Upper lobe of left lung (tissue), 4 donors: ENCODE measurements at regions not wholly inside any gene's neighbourhood (a gene's known extent, or its start where the extent isn't known, plus 50 kb on each side); places are given as distances from the start of the nearest gene placed in this dataset.

ENCODE experiments used
- EP300 ChIP-seq, 4 donors: sonication (generic); formaldehyde crosslinking; IDR thresholded peaks; one replicate each; pipeline ENCODE4 v1.5.1; 2017; ENCODE audit warnings: antibody characterized with exemption in 4 of 4, control low read depth in 2 of 4
- POLR2A ChIP-seq, 4 donors: fragments of 450-650 bp; IDR thresholded peaks; one replicate each; pipeline ENCODE4 v1.5.1; 2016 to 2017; ENCODE audit warnings: antibody characterized with exemption in 4 of 4, mild to moderate bottlenecking in 2 of 4
- POLR2AphosphoS5 ChIP-seq, 2 donors: sonication (generic); formaldehyde crosslinking; IDR thresholded peaks; one replicate each; pipeline ENCODE4 v1.5.1; 2017; ENCODE audit warnings: antibody characterized with exemption in 2 of 2
- TF ChIP-seq, protein P1 (sequence below), 6 experiments: fragments of 450-650 bp in 4 of 6; fragments of 200-600 bp in 2 of 6; sonication (generic) in 2 of 6; IDR thresholded peaks; one replicate each; pipeline ENCODE4 v1.5.1; 2016 to 2019; ENCODE audit warnings: antibody characterized with exemption in 6 of 6

- TF ChIP-seq EP300 (IDR thresholded peaks at IDR 0.05) = no peak
- no peak for TF ChIP-seq POLR2A (IDR thresholded peaks at IDR 0.05)
- TF ChIP-seq, protein P1, sequence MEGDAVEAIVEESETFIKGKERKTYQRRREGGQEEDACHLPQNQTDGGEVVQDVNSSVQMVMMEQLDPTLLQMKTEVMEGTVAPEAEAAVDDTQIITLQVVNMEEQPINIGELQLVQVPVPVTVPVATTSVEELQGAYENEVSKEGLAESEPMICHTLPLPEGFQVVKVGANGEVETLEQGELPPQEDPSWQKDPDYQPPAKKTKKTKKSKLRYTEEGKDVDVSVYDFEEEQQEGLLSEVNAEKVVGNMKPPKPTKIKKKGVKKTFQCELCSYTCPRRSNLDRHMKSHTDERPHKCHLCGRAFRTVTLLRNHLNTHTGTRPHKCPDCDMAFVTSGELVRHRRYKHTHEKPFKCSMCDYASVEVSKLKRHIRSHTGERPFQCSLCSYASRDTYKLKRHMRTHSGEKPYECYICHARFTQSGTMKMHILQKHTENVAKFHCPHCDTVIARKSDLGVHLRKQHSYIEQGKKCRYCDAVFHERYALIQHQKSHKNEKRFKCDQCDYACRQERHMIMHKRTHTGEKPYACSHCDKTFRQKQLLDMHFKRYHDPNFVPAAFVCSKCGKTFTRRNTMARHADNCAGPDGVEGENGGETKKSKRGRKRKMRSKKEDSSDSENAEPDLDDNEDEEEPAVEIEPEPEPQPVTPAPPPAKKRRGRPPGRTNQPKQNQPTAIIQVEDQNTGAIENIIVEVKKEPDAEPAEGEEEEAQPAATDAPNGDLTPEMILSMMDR (IDR thresholded peaks at IDR 0.05) = no peak
- no peak for TF ChIP-seq POLR2AphosphoS5 (IDR thresholded peaks at IDR 0.05)
These were observed 367.4 kb upstream of the TRPC7 start for GRCh38 chr5:136732751-136733150.
